ENCODE measurements at regions not wholly inside any gene's neighbourhood (a gene's known extent, or its start where the extent isn't known, plus 50 kb on each side); places are given as distances from the start of the nearest gene placed in this dataset.

GRCh38 chr13:105572401-105572800 lies 963.1 kb downstream of the EFNB2 start:
- DNase-seq, result no peak

DNA sequence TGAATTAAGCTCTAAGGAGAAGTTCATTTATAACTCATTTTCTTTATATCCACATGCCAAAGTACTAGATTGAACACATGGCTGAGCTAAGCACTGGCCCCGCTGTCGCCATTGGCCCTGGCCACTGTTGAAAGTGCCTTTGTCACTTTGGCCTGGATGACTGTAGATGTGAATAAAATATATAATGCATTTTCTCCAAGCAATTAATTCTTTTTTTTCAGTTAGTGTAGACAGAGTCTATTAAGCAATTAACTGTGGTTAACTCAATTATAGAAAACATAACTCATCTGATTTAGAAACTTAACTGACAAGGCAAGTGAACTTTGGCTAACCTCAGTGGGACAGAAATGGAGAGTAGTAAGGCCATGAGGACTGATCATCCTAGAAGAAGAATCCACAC lies 965.6 kb downstream of the EFNB2 start:
- no peak for DNase-seq

DNA sequence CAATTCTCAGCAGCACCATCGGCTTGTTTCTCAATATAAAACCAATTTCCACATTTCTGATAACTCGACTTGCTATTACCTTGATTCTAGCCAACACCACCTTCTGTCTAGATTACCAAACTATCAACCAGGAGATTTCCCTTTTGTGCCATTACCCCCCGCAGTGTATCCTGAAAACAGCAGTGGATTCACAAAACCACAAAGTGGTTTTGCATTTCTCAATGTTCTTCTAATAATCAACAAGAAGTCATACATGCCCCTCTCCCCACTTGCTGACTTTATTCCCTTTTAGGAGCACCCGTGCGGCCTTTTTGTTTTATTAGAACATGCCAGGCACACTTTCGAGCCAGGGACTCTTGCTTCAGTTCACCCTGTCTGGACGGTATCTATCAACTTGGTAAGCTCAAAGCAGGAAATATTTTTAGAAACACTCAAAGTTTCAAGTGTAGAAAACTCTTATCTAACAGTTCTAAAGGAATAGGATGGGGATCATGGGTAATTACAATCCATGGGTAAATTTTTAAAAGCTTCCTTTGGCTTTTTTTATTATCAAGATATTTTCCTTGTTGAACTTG lies 967.4 kb downstream of the EFNB2 start:
- no peak for DNase-seq

DNA sequence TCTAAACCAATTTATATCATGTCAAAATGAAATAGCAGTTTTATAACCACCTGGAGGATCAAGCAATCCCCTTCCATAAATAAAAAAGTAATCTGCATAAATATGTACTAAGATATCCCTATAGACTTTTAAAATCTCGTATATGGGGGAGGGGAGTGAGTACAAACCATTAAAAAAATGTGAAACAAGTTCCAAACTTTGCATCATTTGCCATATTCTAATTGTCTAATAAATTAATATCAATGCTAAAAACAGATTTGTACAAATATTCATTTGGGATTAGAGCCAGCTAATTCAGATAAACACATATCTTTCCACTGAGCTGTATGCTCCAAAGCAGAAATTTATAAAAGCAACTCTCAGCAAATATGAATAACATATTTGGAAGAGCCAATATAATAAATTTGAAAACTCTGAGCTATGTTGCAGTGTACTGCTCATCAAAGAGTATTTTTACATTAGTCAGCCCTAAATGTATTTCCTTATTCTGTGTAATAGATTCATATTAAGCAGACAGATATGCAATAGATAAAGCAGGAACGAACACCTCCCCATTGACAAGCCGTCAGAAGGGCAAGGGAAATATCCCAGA lies 970.2 kb downstream of the EFNB2 start:
- no peak for DNase-seq

DNA sequence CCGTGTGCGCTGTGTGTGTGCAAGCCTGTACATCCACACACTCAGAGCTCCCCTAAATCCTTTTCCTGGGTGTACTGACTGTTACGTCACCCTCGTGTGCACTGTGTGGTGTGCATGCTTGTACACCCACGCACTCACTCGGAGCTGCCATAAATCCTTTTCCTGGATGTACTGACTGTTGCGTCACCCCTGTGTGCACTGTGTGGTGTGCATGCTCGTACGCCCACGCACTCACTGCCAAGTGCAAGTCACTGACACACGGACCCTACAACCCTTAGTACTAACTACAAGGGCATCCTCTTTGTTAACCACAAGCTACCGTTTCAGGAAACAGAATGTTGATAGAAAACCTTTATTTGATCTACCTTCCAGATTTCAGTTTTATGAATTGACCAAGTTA lies 983.4 kb downstream of the EFNB2 start:
- no peak for DNase-seq

DNA sequence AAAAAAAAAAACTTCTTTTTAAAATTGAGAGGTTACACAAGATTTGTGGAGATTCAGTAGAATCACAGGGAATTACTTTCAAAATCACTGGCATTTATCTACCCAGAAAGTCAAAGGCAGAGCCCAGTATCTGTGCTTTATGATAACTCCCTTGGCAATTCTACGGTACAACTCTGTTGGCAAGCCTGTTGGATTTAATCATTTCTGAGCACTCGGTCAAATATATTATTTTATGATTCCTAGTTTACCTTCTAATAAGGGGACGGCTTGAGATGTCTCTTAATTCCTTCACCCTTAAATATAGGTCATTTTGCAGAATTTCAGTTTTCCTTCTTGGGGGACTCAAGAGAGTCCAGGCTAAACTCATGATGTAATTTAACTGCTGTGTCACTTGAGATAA lies 987.6 kb downstream of the EFNB2 start:
- no peak for DNase-seq

DNA sequence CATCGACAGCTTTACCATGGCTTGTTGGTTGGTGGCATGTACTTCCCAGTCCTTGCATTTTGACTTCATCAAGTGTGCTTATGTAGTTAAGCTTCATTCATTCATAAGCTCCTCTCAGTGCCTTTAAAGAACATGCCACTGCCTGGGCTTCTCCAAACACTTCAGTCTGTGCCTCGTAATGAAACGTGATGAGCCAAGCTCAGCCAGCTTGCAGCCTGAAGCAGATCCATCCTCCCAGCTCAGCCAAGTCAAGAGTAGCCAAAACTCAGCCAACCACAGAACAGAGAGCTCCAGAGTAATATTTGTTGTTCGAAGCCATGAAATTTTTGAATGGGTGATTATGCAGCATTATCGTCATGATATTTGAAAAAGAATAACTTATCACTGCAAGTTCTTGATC lies 989.7 kb downstream of the EFNB2 start:
- DNase-seq, result no peak

DNA sequence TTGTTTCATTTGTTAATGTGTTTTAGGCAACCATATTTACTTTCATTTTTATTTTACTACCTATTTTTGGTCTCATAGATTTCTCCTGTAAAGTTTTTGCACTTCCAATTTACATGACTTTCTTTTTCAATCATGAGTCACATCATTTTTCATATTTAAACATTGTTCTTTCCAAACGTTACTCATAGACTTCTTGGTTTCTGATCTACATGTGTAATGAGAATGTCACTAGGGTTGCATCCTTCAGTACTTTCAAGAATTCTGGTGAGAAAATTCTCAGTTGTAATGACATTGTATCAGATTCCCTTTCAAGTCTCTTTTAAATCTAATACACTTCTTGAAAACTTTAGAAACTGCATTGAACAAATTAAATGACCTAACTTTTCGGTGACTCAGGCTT lies 991.7 kb downstream of the EFNB2 start:
- no peak for DNase-seq

DNA sequence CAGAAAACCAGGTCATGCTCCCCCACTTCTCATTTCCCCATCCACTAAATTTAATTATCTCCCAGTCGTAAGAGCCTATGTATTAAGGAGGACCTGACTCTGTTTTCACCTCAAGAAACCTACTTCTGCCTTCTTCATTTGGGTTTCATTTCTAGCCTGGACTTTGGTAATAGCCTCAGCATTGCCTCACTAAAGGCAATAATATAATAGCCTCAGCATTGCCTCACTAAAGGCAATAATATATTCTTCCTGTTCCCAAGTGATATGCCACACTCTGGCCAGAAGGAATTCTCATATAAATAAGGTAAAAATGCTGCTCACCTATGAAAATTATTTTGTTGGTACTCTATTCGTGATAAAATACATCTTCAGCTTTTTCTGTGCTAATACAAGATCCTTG lies 993.9 kb downstream of the EFNB2 start:
- no peak for DNase-seq

- no peak for DNase-seq
Observed at GRCh38 chr13:105538346-105538745, 997.1 kb downstream of the EFNB2 start.

GRCh38 chr13:105537113-105537512 lies 998.3 kb downstream of the EFNB2 start:
- no peak for DNase-seq

DNA sequence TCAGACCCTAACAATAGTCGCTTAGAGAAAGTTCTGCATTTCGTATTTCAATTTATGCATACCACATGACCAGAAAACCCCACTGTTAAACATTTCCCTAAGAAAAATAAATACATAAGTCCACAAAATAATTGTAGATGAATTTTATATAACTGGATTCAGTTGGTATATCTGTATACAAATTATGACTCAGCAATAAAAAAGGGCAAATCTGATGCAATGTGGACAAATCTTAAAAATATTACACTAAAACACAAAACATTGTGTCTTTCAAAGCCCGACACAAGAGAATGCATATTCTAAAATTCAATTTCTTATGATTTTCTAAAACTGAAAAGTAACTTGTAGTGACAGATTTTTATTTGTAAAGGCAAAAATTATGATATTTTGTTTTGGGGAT lies 1005.0 kb downstream of the EFNB2 start:
- no peak for DNase-seq

- no peak for DNase-seq
Observed at GRCh38 chr13:105527127-105527526, 1008.3 kb downstream of the EFNB2 start.

DNA sequence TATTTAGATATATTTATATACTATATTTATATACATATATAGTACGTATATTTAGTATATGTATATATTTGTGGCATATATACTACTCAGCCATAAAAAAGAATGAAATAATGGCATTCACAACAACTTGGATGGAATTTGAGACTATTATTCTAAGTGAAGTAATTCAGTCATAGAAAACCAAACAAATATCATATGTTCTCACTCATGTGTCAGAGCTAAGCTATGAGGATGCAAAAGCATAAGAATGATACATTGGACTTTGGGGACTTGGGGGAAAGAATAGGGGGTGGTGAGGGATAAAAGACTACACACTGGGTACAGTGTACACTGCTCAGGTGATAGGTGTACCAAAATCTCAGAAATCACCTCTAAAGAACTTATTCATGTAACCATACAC lies 1015.7 kb downstream of the EFNB2 start:
- no peak for DNase-seq

- no peak for DNase-seq
Observed at GRCh38 chr13:105518086-105518485, 1017.4 kb downstream of the EFNB2 start.

DNA sequence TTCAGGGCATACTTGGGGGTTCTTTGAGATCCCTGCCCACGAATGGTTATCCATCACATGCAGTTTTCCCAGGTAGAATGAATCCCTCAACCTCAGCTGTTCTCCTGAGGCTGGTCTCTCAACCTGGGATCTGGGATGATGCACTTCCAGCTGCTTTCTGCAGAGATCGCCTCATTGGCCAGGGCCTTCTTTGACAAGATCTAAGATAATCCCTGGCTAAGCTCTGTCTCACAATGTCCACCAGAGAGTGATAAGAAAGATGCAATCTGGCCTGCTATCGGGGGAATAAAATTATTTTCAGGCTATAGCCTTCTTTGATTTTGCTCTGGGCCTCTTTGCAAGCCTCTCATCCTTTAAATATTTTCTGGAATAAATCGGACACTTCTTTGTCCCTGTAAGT lies 1021.1 kb downstream of the EFNB2 start:
- DNase-seq, result no peak

DNA sequence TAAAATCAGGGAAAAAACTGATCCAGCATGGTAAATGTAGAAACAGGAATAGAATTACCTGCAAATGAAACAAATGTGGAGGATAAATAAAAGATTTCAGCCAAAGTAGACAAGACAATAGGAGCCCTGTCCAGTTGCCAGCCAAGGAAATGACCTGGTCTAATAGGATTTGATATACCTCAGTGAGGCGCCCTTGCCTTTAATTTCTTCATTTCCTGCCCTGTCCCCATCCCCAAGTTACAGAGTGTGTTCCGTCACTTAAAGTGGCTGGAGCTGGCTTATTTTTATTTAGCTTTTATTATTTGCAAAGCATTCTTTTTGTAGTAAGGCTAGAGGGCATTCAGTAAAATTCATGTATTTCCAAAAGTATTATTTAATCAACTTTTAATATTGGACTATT lies 1022.0 kb downstream of the EFNB2 start:
- DNase-seq, result no peak

GRCh38 chr13:105509981-105510762 lies 1025.3 kb downstream of the EFNB2 start:
- DNase-seq, result no peak

GRCh38 chr13:105506463-105506862 lies 1029.0 kb downstream of the EFNB2 start:
- DNase-seq, result no peak

DNA sequence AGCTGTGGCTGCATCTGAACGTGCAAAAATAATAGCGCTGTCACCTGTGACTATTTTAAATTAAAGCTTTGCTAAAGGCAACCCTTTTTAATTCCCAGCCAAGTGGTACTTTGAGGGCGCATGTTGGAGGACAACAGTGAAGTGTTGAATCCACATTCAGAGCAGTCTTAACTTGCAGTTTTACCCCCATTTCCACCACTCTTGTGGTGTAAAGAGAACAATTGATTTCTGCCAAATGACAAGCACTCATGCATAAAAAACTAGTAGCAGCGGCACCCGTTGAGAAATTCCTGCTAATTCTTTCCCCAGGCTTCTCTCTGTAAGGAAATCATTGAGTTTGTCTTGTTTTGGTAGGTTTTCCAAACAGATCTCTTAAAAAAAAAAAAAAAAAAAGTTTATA lies 1033.3 kb downstream of the EFNB2 start:
- DNase-seq, result no peak

DNA sequence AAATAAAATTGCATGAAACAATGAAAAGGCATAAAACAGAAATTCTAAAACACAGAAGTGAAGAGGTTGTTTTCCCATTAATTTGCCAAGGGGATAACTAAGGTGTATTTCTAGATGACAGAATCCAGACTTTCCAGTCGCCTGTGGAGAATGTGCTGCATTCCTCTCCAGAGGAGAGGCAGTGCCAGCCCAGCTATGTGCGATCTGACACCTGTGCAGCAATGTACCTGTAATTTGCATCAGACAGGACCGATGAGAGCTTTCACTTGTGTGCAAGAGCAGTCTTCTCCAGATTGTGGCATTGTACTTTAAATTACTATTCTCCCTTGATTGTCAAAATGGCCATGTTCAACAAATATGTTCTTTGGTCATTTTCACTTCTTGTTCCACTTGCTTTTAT lies 1037.9 kb downstream of the EFNB2 start:
- no peak for DNase-seq

GRCh38 chr13:105492216-105492615 lies 1043.2 kb downstream of the EFNB2 start:
- no peak for DNase-seq

DNA sequence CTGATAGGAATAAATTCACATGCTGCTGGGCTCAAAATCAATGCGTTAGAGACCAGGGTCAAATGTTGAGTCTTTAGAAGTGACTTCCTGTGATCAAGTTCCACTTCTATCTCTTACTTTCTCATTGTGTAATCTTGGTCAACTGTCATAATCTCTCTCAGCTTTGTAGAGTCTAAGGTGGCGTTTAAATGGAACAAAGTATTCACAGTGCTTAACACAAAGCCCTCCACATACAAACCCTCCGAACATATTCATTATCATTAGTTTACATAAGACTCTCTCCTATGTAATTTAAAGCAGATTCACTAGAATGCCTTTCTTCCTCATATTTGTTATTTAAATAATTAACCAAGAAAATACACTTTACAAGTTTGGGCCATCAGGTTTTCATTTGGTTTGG lies 1044.1 kb downstream of the EFNB2 start:
- no peak for DNase-seq

GRCh38 chr13:105485081-105485480 lies 1050.4 kb downstream of the EFNB2 start:
- no peak for DNase-seq

All from CD4-positive, alpha-beta T cell treated with Interleukin-1 beta for 1 hour (primary cell).